ENCODE measurements at regions not wholly inside any gene's neighbourhood (a gene's known extent, or its start where the extent isn't known, plus 50 kb on each side); places are given as distances from the start of the nearest gene placed in this dataset.

DNA sequence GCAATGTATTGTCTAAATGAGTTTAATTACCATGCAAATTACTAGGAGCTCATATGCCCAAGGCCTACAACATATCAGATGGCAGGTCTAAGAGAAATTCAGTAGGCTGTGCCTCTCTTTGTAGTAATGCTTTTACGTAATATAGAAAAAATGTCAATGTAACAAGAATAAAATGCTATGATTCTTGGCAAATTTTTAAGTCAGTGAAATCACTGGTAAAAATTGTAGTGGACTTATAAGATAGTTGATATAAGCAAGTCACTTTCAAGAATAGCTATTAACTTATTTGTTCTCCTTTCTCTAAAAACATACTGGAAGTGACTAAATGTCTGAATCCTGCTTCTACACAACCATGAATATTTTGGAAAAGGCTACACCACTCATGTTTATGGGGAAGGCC, 707.8 kb downstream of the TUSC7 start:
- TF ChIP-seq, protein P1, sequence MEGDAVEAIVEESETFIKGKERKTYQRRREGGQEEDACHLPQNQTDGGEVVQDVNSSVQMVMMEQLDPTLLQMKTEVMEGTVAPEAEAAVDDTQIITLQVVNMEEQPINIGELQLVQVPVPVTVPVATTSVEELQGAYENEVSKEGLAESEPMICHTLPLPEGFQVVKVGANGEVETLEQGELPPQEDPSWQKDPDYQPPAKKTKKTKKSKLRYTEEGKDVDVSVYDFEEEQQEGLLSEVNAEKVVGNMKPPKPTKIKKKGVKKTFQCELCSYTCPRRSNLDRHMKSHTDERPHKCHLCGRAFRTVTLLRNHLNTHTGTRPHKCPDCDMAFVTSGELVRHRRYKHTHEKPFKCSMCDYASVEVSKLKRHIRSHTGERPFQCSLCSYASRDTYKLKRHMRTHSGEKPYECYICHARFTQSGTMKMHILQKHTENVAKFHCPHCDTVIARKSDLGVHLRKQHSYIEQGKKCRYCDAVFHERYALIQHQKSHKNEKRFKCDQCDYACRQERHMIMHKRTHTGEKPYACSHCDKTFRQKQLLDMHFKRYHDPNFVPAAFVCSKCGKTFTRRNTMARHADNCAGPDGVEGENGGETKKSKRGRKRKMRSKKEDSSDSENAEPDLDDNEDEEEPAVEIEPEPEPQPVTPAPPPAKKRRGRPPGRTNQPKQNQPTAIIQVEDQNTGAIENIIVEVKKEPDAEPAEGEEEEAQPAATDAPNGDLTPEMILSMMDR (IDR thresholded peaks at IDR 0.05 in 4 of 5, conservative IDR thresholded peaks at IDR 0.05 in 1 of 5): no peak
- TF ChIP-seq POLR2A (IDR thresholded peaks at IDR 0.05): no peak

All from gastrocnemius medialis (tissue), 4 donors.